ENCODE measurements at regions not wholly inside any gene's neighbourhood (a gene's known extent, or its start where the extent isn't known, plus 50 kb on each side); places are given as distances from the start of the nearest gene placed in this dataset.

GRCh38 chr6:6859105-6859504 is 248.7 kb upstream of the RREB1 start:
- Histone ChIP-seq H3K9me3 (no peaks in the 10 kb centered on the region), H3K4me1 (ENCODE audit: low read depth) (peaks cover 16% of the 10 kb centered on the region), H3K4me3 (no peak overlapping the region), H3K36me3 (ENCODE audit: low read depth) (no peaks in the 10 kb centered on the region)
- DNase-seq (no peak), ATAC-seq (no peak)
- TF ChIP-seq CTCF (IDR thresholded peaks at IDR 0.05) = no peak
- intact Hi-C loops (cut with DNase I, micrococcal nuclease) = no loop called here

DNA sequence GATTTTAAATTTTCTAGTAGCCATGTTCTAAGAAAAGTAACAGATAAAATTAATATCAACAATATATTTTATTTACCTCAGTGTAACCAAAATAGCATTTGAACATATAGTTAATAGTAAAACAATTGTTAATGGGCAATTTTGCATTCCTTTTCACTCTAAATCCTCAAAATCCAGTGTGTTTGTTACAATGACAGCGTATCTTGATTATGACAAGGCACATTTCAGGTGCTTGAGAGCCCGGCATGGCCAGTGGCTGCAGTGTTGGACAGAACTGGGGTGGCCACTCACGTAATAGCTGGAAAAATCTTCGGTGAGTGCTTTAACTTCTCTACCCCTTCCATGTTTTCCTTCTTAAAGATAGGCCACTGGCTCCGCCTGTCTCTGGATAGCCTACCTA is 248.0 kb upstream of the RREB1 start:
- H3K9me3 ChIP-seq = no peaks in the 10 kb centered on the region
- ATAC-seq (no peak), DNase-seq (no peak)
- H3K36me3 ChIP-seq (ENCODE audit: low read depth) = no peaks in the 10 kb centered on the region
- peaks cover 16% of the 10 kb centered on the region for H3K4me1 ChIP-seq (ENCODE audit: low read depth)
- TF ChIP-seq CTCF (IDR thresholded peaks at IDR 0.05) = no peak
- no peak overlapping the region for H3K4me3 ChIP-seq
- intact Hi-C loops (cut with DNase I, micrococcal nuclease) = no loop called here

- Histone ChIP-seq H3K9me3 (no peaks in the 10 kb centered on the region), H3K36me3 (ENCODE audit: low read depth) (no peaks in the 10 kb centered on the region), H3K4me1 (ENCODE audit: low read depth) (peaks cover 18% of the 10 kb centered on the region), H3K4me3 (no peak overlapping the region)
- no peak for DNase-seq
- ATAC-seq = no peak
- no peak for TF ChIP-seq CTCF (IDR thresholded peaks at IDR 0.05)
- intact Hi-C loops (cut with DNase I, micrococcal nuclease) = no loop called here
These were observed 246.9 kb upstream of the RREB1 start for GRCh38 chr6:6860863-6861262.

- Histone ChIP-seq H3K4me1 (ENCODE audit: low read depth) (peaks cover 15% of the 10 kb centered on the region), H3K9me3 (no peaks in the 10 kb centered on the region), H3K4me3 (no peak overlapping the region), H3K36me3 (ENCODE audit: low read depth) (no peaks in the 10 kb centered on the region)
- TF ChIP-seq CTCF (IDR thresholded peaks at IDR 0.05) = no peak
- intact Hi-C loops (cut with DNase I, micrococcal nuclease) = no loop called here
- ATAC-seq = peak; percentile 51
- DNase-seq = peak in 1 of 3 donors; percentile 37
These were observed 246.3 kb upstream of the RREB1 start for GRCh38 chr6:6861351-6861894.

GRCh38 chr6:6861995-6862394 is 245.8 kb upstream of the RREB1 start:
- no peaks in the 10 kb centered on the region for H3K9me3 ChIP-seq
- H3K4me1 ChIP-seq (ENCODE audit: low read depth) = peaks cover 9% of the 10 kb centered on the region
- no peak overlapping the region for H3K4me3 ChIP-seq
- H3K36me3 ChIP-seq (ENCODE audit: low read depth) = no peaks in the 10 kb centered on the region
- intact Hi-C loops (cut with DNase I, micrococcal nuclease) = no loop called here
- TF ChIP-seq CTCF (IDR thresholded peaks at IDR 0.05) = no peak
- DNase-seq (no peak), ATAC-seq (no peak)
